NT2/D1 (cell line): ENCODE measurements at regions not wholly inside any gene's neighbourhood (a gene's known extent, or its start where the extent isn't known, plus 50 kb on each side); places are given as distances from the start of the nearest gene placed in this dataset.

ENCODE experiments used
- DNase-seq: peaks from one replicate; pipeline ENCODE4 v3.0.0-alpha.2; 2011; ENCODE audit warnings: low read depth, low spot score
- H3K27me3 ChIP-seq: 2 replicates; pipeline ENCODE4 v1.6.0; 2011; ENCODE audit warnings: mild to moderate bottlenecking; ENCODE audit not compliant: insufficient read length, insufficient read depth
- H3K36me3 ChIP-seq: 2 replicates; pipeline ENCODE4 v1.6.1; 2011; ENCODE audit warnings: mild to moderate bottlenecking, low read length, mixed read lengths; ENCODE audit not compliant: insufficient read depth, insufficient read length
- H3K4me1 ChIP-seq: 2 replicates; pipeline ENCODE4 v1.5.1; 2011; ENCODE audit not compliant: insufficient read depth, insufficient read length
- H3K4me3 ChIP-seq: 2 replicates; pipeline ENCODE4 v1.5.1; 2011; ENCODE audit warnings: low read depth; ENCODE audit not compliant: insufficient read length
- H3K9ac ChIP-seq: 2 replicates; pipeline ENCODE4 v1.6.0; 2011; ENCODE audit warnings: low read depth; ENCODE audit not compliant: insufficient read length
- H3K9me3 ChIP-seq: 2 replicates; pipeline ENCODE4 v1.5.1; 2011; ENCODE audit warnings: mild to moderate bottlenecking, low read length; ENCODE audit not compliant: insufficient read depth
- SUZ12 ChIP-seq: IDR thresholded peaks from 2 replicates; pipeline ENCODE4 v1.6.1; 2011; ENCODE audit not compliant: insufficient read length, insufficient read depth; ENCODE audit errors: extremely low read depth
- YY1 ChIP-seq: IDR thresholded peaks from 2 replicates; pipeline ENCODE4 v1.6.1; 2011; ENCODE audit not compliant: insufficient read length, insufficient read depth
- ZNF274 ChIP-seq: IDR thresholded peaks from 2 replicates; pipeline ENCODE4 v1.6.1; 2011; ENCODE audit warnings: mild to moderate bottlenecking, low read depth, low read length

DNA sequence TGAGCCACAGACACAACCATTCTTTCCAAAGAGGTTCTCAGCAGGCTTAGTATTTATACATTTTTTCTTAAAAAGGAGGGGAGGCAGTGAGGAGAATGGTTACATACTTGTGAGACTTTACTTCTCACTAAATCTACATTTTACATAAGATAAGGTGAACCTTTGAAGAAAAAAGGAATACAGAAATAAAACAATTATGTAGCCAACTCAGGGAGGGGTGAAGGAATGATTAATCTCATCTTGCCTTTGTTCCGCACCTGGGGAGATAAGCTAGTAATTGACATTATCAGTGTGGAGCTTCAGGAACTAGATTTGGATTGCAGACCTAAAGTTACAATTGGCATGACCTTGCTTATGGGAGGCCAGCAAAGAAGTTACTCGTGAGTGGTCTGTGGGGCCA is 221.8 kb upstream of the GGTLC1 start:
- TF ChIP-seq ZNF274 (no peak), YY1 (no peak), SUZ12 (no peak)
- Histone ChIP-seq H3K4me3 (no peak overlapping the region), H3K4me1 (peaks cover 6% of the 10 kb centered on the region), H3K9ac (no peak overlapping the region), H3K36me3 (no peaks in the 10 kb centered on the region), H3K27me3 (no peaks in the 10 kb centered on the region), H3K9me3 (no peaks in the 10 kb centered on the region)
- no peak for DNase-seq

DNA sequence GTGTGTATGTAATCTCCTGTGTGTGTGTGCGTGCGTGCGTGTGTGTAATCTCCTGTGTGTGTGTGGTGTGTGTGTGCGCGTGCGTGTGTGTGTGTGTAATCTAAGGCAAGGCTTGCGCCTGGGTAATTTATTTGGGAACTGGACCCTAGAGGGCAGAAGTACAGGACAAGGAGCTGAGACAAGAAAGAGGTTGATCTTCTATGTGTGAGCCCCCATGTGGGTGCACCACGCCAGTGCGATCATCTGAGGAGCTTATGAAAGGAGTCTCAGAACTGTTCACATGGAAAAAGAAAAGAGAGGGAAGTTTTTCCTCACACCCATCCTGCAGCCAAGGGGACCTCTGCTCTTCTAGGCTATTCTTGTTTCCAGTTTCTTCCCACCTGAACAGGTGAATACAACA is 220.1 kb upstream of the GGTLC1 start:
- DNase-seq = peak; percentile 22
- no peaks in the 10 kb centered on the region for H3K36me3 ChIP-seq
- no peak overlapping the region for H3K4me3 ChIP-seq
- no peak for TF ChIP-seq ZNF274
- TF ChIP-seq YY1 = no peak
- TF ChIP-seq SUZ12 = no peak
- H3K9me3 ChIP-seq = no peaks in the 10 kb centered on the region
- H3K9ac ChIP-seq = no peak overlapping the region
- no peaks in the 10 kb centered on the region for H3K27me3 ChIP-seq
- peaks cover 6% of the 10 kb centered on the region for H3K4me1 ChIP-seq

DNA sequence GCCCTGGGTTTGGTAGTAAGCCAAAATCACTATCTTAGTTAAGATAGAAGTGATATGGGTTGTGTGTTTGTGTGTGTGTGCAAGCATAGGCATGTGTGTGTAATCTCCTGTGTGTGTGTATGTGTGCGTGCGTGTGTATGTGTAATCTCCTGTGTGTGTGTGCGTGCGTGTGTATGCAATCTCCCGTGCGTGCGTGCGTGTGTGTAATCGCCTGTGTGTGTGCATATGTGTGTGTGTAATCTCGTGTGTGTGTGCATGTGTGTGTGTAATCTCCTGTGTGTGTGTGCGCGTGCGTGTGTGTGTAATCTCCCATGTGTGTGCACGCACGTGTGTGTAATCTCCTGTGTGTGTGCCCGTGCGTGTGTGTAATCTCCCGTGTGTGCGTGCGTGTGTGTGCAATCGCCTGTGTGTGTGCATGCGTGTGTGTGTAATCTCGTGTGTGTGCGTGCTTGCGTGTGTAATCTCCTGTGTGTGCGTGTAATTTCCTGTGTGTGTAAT is 219.3 kb upstream of the GGTLC1 start:
- Histone ChIP-seq H3K9ac (no peak overlapping the region), H3K4me1 (peaks cover 6% of the 10 kb centered on the region), H3K36me3 (no peaks in the 10 kb centered on the region), H3K27me3 (no peaks in the 10 kb centered on the region), H3K9me3 (no peaks in the 10 kb centered on the region), H3K4me3 (no peak overlapping the region)
- TF ChIP-seq ZNF274 = no peak
- TF ChIP-seq SUZ12 = no peak
- TF ChIP-seq YY1 = no peak
- no peak for DNase-seq

DNA sequence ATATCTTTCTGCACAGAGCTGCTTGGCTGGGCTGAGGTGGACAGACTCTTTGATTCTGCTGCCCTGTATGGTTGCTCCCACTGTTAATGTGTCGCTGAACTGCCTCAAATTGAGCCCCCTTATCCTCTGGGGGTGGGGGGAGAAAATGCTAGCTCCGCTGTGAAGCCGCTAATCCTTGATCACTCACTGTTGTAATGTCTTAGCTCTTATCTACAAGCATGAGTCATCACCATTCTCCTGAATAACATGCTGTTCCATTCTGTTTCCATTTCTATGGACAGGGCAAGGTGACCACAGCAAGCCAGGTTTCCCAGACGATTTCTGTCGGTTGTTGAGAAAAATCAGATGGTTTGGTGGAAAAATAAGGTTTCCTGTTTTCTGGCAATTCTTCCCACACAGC is 218.4 kb upstream of the GGTLC1 start:
- H3K4me3 ChIP-seq = no peak overlapping the region
- no peaks in the 10 kb centered on the region for H3K9me3 ChIP-seq
- H3K9ac ChIP-seq = no peak overlapping the region
- no peaks in the 10 kb centered on the region for H3K27me3 ChIP-seq
- H3K4me1 ChIP-seq = peaks cover 6% of the 10 kb centered on the region
- no peaks in the 10 kb centered on the region for H3K36me3 ChIP-seq
- TF ChIP-seq SUZ12 = no peak
- DNase-seq = peak; percentile 47

DNA sequence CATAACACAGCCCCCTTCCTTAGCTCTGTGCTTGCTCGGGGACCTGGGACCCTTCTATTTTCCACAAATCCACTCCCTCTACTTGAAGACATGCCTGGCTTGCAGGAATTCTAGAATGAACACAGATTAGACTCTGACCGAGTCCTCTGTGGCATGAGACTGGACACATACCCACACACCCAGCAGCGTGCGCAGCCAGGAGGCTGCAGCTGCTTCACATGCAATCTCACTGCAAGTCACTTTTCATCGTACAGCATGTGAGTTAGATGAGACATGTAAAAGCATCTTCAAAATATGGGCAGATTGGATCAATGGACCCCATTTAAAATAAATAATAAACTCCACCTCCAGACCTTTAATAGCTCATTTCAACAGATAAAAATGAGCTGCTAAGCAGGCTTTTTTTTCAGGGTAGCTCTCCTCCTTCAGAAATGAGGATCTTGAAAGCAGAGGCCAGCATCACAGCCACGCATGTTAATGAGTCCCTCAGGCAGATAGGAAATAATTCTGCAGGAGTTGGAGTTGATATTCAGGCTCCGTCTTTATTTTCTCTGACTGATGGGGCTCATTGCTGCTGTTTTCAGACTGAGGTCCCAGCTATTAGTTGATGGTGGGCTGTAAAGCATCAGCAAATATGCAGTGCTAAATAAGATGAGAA is 215.1 kb upstream of the GGTLC1 start:
- no peak for DNase-seq
- Histone ChIP-seq H3K4me1 (peaks cover 6% of the 10 kb centered on the region), H3K36me3 (no peaks in the 10 kb centered on the region), H3K9me3 (no peaks in the 10 kb centered on the region), H3K9ac (no peak overlapping the region), H3K4me3 (no peak overlapping the region), H3K27me3 (no peaks in the 10 kb centered on the region)
- TF ChIP-seq YY1 (no peak), SUZ12 (no peak), ZNF274 (no peak)

DNA sequence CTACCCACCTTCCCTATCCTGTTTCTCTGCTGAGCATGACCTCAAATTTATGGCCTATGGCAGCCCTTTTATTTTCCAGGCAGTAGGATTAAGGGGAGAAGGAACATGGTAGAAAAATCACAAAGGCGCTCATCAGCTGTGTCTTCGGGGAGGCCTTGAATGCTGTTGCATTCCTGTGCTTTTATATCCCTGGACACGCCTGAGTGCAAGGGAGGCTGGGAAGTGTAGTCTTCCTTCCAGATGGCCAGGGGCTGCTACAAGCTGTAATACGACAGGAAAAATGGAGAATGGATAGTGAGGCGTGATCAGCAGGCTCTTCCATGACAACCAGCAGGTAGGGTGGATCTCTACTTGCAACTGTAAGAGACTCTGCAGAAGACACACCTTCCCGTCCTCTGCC is 210.9 kb upstream of the GGTLC1 start:
- no peaks in the 10 kb centered on the region for H3K36me3 ChIP-seq
- no peaks in the 10 kb centered on the region for H3K4me1 ChIP-seq
- H3K9me3 ChIP-seq = no peaks in the 10 kb centered on the region
- H3K9ac ChIP-seq = no peak overlapping the region
- H3K4me3 ChIP-seq = no peak overlapping the region
- DNase-seq = no peak
- no peaks in the 10 kb centered on the region for H3K27me3 ChIP-seq
- TF ChIP-seq YY1 = no peak
- TF ChIP-seq ZNF274 = no peak
- TF ChIP-seq SUZ12 = no peak

DNA sequence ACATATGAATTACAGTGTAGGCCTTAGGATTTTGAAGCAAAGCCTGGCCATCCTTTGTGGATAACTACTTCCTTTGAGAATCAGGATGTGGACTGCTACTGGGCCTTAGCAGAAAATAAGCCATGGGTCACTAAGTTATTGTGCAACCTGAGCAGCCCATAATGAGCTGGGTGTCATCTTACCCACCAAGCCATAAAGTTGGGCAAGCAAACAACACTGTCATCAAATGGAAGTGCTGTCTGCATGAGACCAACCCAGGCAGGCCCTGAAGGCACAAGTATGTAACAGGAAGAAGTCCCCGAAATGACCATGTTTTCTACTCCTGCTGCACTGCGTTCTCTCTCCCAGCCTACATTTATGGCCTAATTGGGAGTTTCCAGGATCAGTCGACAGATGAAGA is 205.6 kb upstream of the GGTLC1 start:
- no peak overlapping the region for H3K9ac ChIP-seq
- TF ChIP-seq ZNF274 (no peak), YY1 (no peak), SUZ12 (no peak)
- no peaks in the 10 kb centered on the region for H3K27me3 ChIP-seq
- no peaks in the 10 kb centered on the region for H3K36me3 ChIP-seq
- peaks cover 10% of the 10 kb centered on the region for H3K9me3 ChIP-seq
- H3K4me3 ChIP-seq = no peak overlapping the region
- no peaks in the 10 kb centered on the region for H3K4me1 ChIP-seq
- no peak for DNase-seq
